ENCODE measurements at regions not wholly inside any gene's neighbourhood (a gene's known extent, or its start where the extent isn't known, plus 50 kb on each side); places are given as distances from the start of the nearest gene placed in this dataset.

DNA sequence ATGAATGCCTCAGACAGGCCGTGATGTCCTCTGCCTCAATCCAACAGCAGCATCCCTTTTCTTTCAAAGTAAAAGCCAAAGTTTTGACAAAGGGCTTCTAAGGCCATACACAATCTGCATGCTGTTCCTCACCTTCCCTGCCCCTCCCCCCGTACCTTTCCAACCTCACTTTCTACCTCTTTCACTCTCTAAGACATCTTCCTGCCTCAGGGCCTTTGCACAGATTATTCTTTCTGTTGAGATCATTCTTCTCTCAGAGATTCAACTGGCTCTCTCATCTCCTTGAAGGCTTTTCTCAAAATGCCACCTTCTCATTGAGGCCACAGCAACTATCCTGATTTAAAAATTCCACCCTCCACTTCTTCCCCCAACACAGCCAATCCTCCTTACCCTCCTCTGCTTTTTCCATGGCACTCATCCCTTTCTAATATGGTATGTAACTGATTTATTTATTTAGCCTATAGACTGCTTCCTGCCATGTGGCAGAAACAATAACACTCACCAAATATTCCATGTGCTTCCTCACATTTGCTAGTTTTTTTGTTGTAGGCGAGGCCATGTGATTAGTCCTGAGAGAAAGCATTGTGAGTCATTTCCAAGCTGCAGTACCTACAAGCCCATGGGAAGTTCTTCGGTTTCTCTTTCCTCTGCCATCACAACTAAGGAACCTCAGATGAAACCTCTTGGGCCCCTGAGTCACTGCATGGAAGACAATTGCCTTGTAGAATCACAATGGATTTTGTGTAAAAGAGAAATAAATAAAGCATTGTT is 58.7 kb upstream of the GADD45A start:
- Histone ChIP-seq H3K27me3 (ENCODE audit: control insufficient read depth, insufficient read depth, low read length) (no peaks in the 10 kb centered on the region), H3K36me3 (ENCODE audit: control insufficient read depth, insufficient read depth, low read length) (no peaks in the 10 kb centered on the region), H3K4me3 (ENCODE audit: low read depth, low read length) (no peak overlapping the region)
- FAIRE-seq (no peak), DNase-seq (ENCODE audit: low read depth) (peak; percentile 100)
- TF ChIP-seq, protein P1, sequence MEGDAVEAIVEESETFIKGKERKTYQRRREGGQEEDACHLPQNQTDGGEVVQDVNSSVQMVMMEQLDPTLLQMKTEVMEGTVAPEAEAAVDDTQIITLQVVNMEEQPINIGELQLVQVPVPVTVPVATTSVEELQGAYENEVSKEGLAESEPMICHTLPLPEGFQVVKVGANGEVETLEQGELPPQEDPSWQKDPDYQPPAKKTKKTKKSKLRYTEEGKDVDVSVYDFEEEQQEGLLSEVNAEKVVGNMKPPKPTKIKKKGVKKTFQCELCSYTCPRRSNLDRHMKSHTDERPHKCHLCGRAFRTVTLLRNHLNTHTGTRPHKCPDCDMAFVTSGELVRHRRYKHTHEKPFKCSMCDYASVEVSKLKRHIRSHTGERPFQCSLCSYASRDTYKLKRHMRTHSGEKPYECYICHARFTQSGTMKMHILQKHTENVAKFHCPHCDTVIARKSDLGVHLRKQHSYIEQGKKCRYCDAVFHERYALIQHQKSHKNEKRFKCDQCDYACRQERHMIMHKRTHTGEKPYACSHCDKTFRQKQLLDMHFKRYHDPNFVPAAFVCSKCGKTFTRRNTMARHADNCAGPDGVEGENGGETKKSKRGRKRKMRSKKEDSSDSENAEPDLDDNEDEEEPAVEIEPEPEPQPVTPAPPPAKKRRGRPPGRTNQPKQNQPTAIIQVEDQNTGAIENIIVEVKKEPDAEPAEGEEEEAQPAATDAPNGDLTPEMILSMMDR (IDR thresholded peaks at IDR 0.05; ENCODE audit: insufficient read depth, low read length, severe bottlenecking), result no peak

DNA sequence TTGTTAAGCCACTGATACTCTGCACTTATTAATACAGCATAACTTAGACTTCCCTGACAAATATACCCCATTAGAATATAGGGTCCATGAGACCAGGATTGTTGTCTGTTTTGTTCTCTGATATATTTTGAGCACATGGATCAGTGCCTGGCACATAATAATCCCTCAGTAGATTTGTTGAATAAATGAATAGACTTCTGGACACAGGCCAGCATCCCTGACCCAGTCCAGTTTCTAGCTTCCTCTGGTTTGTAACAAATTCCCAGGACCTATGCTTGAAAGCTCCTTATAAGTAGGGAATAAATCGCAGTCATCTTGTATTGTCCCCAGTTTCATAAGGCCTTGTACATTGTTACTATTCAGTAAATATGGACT is 58.2 kb upstream of the GADD45A start:
- FAIRE-seq (no peak), DNase-seq (ENCODE audit: low read depth) (no peak)
- no peak overlapping the region for H3K4me3 ChIP-seq (ENCODE audit: low read depth, low read length)
- no peaks in the 10 kb centered on the region for H3K27me3 ChIP-seq (ENCODE audit: control insufficient read depth, insufficient read depth, low read length)
- H3K36me3 ChIP-seq (ENCODE audit: control insufficient read depth, insufficient read depth, low read length), result no peaks in the 10 kb centered on the region
- TF ChIP-seq, protein P1 (IDR thresholded peaks at IDR 0.05; ENCODE audit: insufficient read depth, low read length, severe bottlenecking), result no peak

DNA sequence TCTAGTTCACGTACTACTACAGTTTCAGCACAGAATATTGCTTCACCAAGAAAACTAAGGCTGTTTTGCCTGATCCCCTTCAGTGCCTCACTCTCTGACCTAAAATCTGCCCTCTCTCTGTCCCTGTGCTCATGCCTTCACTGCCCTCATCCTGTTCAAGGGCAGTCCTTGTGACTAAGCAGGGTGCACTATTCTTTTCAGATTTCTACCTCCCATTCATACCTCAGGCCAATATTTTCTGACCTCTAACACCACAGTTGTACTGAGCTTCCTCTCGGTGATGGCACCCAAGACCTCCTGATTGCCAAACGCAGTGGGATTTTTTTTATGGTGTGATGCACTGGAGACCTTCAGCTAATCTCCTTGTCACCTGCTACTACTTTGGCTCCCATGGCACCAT is 57.7 kb upstream of the GADD45A start:
- FAIRE-seq (no peak), DNase-seq (ENCODE audit: low read depth) (no peak)
- TF ChIP-seq, protein P1 (IDR thresholded peaks at IDR 0.05; ENCODE audit: insufficient read depth, low read length, severe bottlenecking), result no peak
- H3K36me3 ChIP-seq (ENCODE audit: control insufficient read depth, insufficient read depth, low read length), result no peaks in the 10 kb centered on the region
- no peak overlapping the region for H3K4me3 ChIP-seq (ENCODE audit: low read depth, low read length)
- no peaks in the 10 kb centered on the region for H3K27me3 ChIP-seq (ENCODE audit: control insufficient read depth, insufficient read depth, low read length)

GRCh38 chr1:67627906-67628305 is 57.1 kb upstream of the GADD45A start:
- DNase-seq (ENCODE audit: low read depth) (peak; percentile 76), FAIRE-seq (no peak)
- no peak overlapping the region for H3K4me3 ChIP-seq (ENCODE audit: low read depth, low read length)
- TF ChIP-seq, protein P1 (IDR thresholded peaks at IDR 0.05; ENCODE audit: insufficient read depth, low read length, severe bottlenecking), result no peak
- H3K36me3 ChIP-seq (ENCODE audit: control insufficient read depth, insufficient read depth, low read length), result no peaks in the 10 kb centered on the region
- H3K27me3 ChIP-seq (ENCODE audit: control insufficient read depth, insufficient read depth, low read length), result no peaks in the 10 kb centered on the region

GRCh38 chr1:67629370-67630075 is 55.5 kb upstream of the GADD45A start:
- no peaks in the 10 kb centered on the region for H3K36me3 ChIP-seq (ENCODE audit: control insufficient read depth, insufficient read depth, low read length)
- TF ChIP-seq, protein P1 (IDR thresholded peaks at IDR 0.05; ENCODE audit: insufficient read depth, low read length, severe bottlenecking), result no peak
- DNase-seq (ENCODE audit: low read depth) (peak; percentile 79), FAIRE-seq (no peak)
- H3K27me3 ChIP-seq (ENCODE audit: control insufficient read depth, insufficient read depth, low read length), result no peaks in the 10 kb centered on the region
- no peak overlapping the region for H3K4me3 ChIP-seq (ENCODE audit: low read depth, low read length)
